NT2/D1 (cell line): ENCODE measurements at regions not wholly inside any gene's neighbourhood (a gene's known extent, or its start where the extent isn't known, plus 50 kb on each side); places are given as distances from the start of the nearest gene placed in this dataset.

Experiments used
- YY1 ChIP-seq: IDR thresholded peaks from 2 replicates; pipeline ENCODE4 v1.6.1; 2011; ENCODE audit not compliant: insufficient read length, insufficient read depth
- ZNF274 ChIP-seq: IDR thresholded peaks from 2 replicates; pipeline ENCODE4 v1.6.1; 2011; ENCODE audit warnings: mild to moderate bottlenecking, low read depth, low read length

DNA sequence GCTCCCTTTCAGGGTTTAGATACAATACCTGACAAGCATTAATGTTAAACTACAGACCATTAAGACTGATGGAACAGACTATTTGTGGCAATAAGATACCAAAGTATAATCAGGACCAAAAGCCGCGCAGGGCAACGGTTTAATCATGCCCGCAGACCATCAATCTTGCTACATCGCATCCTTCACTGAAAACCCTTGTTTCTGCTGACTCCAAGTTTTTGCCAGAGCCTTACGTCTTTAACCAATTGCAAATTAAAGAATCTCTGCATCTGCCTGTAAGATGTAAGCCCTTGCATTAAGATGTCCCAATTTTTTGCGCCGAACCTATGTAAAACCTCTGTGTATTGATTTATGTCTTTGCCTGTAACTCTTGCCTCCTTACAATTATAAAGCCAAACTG lies 94.2 kb upstream of the RBBP6 start:
- TF ChIP-seq YY1 (no peak), ZNF274 (no peak)
